HL-60 (cell line): ENCODE measurements at regions not wholly inside any gene's neighbourhood (a gene's known extent, or its start where the extent isn't known, plus 50 kb on each side); places are given as distances from the start of the nearest gene placed in this dataset.

ENCODE experiments used
- TF ChIP-seq, protein P1 (sequence below): IDR thresholded peaks from 2 replicates; pipeline ENCODE4 v1.6.1; 2012; ENCODE audit warnings: low read depth; ENCODE audit not compliant: insufficient replicate concordance
- TF ChIP-seq, protein P2 (sequence below): IDR thresholded peaks from one replicate; pipeline ENCODE4 v1.5.1; 2011; ENCODE audit warnings: low read length, control low read depth, inconsistent platforms; ENCODE audit not compliant: insufficient read depth

DNA sequence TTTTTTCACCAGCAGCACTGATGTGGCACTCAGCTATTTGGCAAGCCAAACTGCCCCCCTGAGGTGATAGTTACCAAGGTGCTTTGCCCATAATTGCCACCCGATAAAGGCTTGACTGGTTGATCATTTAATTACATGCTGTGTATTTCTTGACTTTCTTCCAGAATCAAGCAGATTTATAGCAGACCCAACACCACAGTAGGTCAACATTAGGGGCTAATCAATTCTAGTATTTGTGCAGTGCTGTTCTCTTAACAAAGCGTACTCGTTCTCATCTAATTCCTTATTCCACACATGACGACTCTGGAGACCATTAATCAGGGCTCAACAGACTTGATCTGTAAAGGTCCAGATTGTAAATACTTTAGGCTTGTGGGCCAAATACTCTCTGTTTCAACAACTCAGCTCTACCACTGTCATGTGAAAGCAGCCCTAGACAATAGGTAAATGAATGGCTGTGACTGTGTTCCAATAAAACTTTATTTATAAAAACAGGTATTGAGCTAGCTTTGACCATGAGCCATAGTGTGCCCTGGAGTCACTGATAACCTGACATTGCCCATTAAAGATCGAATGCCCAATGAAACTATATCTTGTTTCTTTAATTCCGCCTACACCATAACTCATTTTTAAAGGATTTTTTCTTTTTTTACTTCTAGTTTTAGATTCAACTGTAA lies 119.1 kb upstream of the TMC3 start:
- TF ChIP-seq, protein P1, sequence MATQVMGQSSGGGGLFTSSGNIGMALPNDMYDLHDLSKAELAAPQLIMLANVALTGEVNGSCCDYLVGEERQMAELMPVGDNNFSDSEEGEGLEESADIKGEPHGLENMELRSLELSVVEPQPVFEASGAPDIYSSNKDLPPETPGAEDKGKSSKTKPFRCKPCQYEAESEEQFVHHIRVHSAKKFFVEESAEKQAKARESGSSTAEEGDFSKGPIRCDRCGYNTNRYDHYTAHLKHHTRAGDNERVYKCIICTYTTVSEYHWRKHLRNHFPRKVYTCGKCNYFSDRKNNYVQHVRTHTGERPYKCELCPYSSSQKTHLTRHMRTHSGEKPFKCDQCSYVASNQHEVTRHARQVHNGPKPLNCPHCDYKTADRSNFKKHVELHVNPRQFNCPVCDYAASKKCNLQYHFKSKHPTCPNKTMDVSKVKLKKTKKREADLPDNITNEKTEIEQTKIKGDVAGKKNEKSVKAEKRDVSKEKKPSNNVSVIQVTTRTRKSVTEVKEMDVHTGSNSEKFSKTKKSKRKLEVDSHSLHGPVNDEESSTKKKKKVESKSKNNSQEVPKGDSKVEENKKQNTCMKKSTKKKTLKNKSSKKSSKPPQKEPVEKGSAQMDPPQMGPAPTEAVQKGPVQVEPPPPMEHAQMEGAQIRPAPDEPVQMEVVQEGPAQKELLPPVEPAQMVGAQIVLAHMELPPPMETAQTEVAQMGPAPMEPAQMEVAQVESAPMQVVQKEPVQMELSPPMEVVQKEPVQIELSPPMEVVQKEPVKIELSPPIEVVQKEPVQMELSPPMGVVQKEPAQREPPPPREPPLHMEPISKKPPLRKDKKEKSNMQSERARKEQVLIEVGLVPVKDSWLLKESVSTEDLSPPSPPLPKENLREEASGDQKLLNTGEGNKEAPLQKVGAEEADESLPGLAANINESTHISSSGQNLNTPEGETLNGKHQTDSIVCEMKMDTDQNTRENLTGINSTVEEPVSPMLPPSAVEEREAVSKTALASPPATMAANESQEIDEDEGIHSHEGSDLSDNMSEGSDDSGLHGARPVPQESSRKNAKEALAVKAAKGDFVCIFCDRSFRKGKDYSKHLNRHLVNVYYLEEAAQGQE, result no peak
- TF ChIP-seq, protein P2, sequence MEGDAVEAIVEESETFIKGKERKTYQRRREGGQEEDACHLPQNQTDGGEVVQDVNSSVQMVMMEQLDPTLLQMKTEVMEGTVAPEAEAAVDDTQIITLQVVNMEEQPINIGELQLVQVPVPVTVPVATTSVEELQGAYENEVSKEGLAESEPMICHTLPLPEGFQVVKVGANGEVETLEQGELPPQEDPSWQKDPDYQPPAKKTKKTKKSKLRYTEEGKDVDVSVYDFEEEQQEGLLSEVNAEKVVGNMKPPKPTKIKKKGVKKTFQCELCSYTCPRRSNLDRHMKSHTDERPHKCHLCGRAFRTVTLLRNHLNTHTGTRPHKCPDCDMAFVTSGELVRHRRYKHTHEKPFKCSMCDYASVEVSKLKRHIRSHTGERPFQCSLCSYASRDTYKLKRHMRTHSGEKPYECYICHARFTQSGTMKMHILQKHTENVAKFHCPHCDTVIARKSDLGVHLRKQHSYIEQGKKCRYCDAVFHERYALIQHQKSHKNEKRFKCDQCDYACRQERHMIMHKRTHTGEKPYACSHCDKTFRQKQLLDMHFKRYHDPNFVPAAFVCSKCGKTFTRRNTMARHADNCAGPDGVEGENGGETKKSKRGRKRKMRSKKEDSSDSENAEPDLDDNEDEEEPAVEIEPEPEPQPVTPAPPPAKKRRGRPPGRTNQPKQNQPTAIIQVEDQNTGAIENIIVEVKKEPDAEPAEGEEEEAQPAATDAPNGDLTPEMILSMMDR, result no peak
